Immature natural killer cell (primary cell): ENCODE measurements at regions not wholly inside any gene's neighbourhood (a gene's known extent, or its start where the extent isn't known, plus 50 kb on each side); places are given as distances from the start of the nearest gene placed in this dataset.

Source experiments
- DNase-seq, 3 donors: peaks; one replicate each; pipeline ENCODE4 v3.0.0; 2022; ENCODE audit warnings: mixed read lengths in 1 of 3
- H3K27ac Mint-ChIP-seq, 6 donors: one replicate each; pipeline ENCODE4 v1.8.0; 2020; ENCODE audit warnings: mixed read lengths in 6 of 6, mild to moderate bottlenecking in 5 of 6, inconsistent platforms in 4 of 6, moderate library complexity in 3 of 6
- H3K27me3 Mint-ChIP-seq, 3 donors: one replicate each; pipeline ENCODE4 v1.8.0; 2020 to 2021; ENCODE audit warnings: low read depth in 3 of 3, mild to moderate bottlenecking in 3 of 3, mixed read lengths in 3 of 3, moderate library complexity in 3 of 3, inconsistent platforms in 1 of 3
- H3K36me3 Mint-ChIP-seq, 3 donors: one replicate each; pipeline ENCODE4 v1.8.0; 2020; ENCODE audit warnings: mixed read lengths in 3 of 3, inconsistent platforms in 2 of 3, mild to moderate bottlenecking in 2 of 3
- H3K4me1 Mint-ChIP-seq, 2 donors: one replicate each; pipeline ENCODE4 v1.8.0; 2020; ENCODE audit warnings: inconsistent platforms in 2 of 2, mild to moderate bottlenecking in 2 of 2, mixed read lengths in 2 of 2, moderate library complexity in 1 of 2
- H3K4me3 Mint-ChIP-seq, 5 donors: one replicate each; pipeline ENCODE4 v1.8.0; 2020; ENCODE audit warnings: mild to moderate bottlenecking in 5 of 5, mixed read lengths in 5 of 5, inconsistent platforms in 3 of 5, moderate library complexity in 3 of 5
- H3K9me3 Mint-ChIP-seq, 6 donors: one replicate each; pipeline ENCODE4 v1.8.0; 2020; ENCODE audit warnings: mild to moderate bottlenecking in 6 of 6, mixed read lengths in 6 of 6, inconsistent platforms in 4 of 6, moderate library complexity in 3 of 6

GRCh38 chr7:157467496-157468212, 130.8 kb downstream of the DNAJB6 start:
- Mint-ChIP-seq H3K27me3 (peaks cover 5 to 9% (median 6%) of the 10 kb centered on the region in 3 donors), H3K27ac (no peak overlapping the region), H3K9me3 (peaks cover 0 to 6% (median 2%) of the 10 kb centered on the region in 6 donors), H3K4me1 (peaks cover 0 to 2% of the 10 kb centered on the region in 2 donors), H3K4me3 (no peak overlapping the region), H3K36me3 (no peaks in the 10 kb centered on the region)
- no peak for DNase-seq

- no peak overlapping the region for H3K27ac Mint-ChIP-seq
Observed at GRCh38 chr7:157468221-157469111, 131.7 kb downstream of the DNAJB6 start.

GRCh38 chr7:157469181-157470016, 132.6 kb downstream of the DNAJB6 start:
- peaks cover 0 to 2% of the 10 kb centered on the region in 2 donors for H3K4me1 Mint-ChIP-seq
- no peak overlapping the region for H3K27ac Mint-ChIP-seq
- no peak for DNase-seq
- no peak overlapping the region for H3K4me3 Mint-ChIP-seq
- peaks cover 0 to 21% (median 15%) of the 10 kb centered on the region in 6 donors for H3K9me3 Mint-ChIP-seq
- peaks cover 0 to 9% (median 4%) of the 10 kb centered on the region in 3 donors for H3K36me3 Mint-ChIP-seq
- peaks cover 2 to 7% (median 5%) of the 10 kb centered on the region in 3 donors for H3K27me3 Mint-ChIP-seq

More at GRCh38 chr7:157468221-157469111, 131.7 kb downstream of the DNAJB6 start:
- no peak for DNase-seq
- Mint-ChIP-seq H3K4me1 (peaks cover 0 to 2% of the 10 kb centered on the region in 2 donors), H3K4me3 (no peak overlapping the region), H3K27me3 (peaks cover 4 to 8% (median 7%) of the 10 kb centered on the region in 3 donors), H3K9me3 (peaks cover 0 to 14% (median 10%) of the 10 kb centered on the region in 6 donors), H3K36me3 (peaks cover 0 to 5% (median 4%) of the 10 kb centered on the region in 3 donors)

- H3K9me3 Mint-ChIP-seq: peaks cover 0 to 21% (median 18%) of the 10 kb centered on the region in 6 donors
- DNase-seq: no peak
- no peak overlapping the region for H3K4me3 Mint-ChIP-seq
- peaks cover 0 to 7% (median 5%) of the 10 kb centered on the region in 3 donors for H3K27me3 Mint-ChIP-seq
- no peak overlapping the region for H3K27ac Mint-ChIP-seq
- peaks cover 2 to 9% (median 4%) of the 10 kb centered on the region in 3 donors for H3K36me3 Mint-ChIP-seq
- peaks cover 0 to 2% of the 10 kb centered on the region in 2 donors for H3K4me1 Mint-ChIP-seq
Observed at GRCh38 chr7:157470017-157470322, 133.2 kb downstream of the DNAJB6 start.

GRCh38 chr7:157470701-157471131, 133.9 kb downstream of the DNAJB6 start:
- H3K4me1 Mint-ChIP-seq: peaks cover 0 to 2% of the 10 kb centered on the region in 2 donors
- no peak overlapping the region for H3K4me3 Mint-ChIP-seq
- H3K27ac Mint-ChIP-seq: no peak overlapping the region
- peaks cover 0 to 22% (median 19%) of the 10 kb centered on the region in 6 donors for H3K9me3 Mint-ChIP-seq
- DNase-seq: no peak
- peaks cover 0 to 6% (median 3%) of the 10 kb centered on the region in 3 donors for H3K27me3 Mint-ChIP-seq
- H3K36me3 Mint-ChIP-seq: peaks cover 4 to 9% (median 4%) of the 10 kb centered on the region in 3 donors

GRCh38 chr7:157471259-157472125, 134.7 kb downstream of the DNAJB6 start:
- no peak overlapping the region for H3K27ac Mint-ChIP-seq
- no peak for DNase-seq
- H3K4me3 Mint-ChIP-seq: peak overlapping the region in 1 of 5 donors; percentile 12
- peaks cover 0 to 3% (median 2%) of the 10 kb centered on the region in 3 donors for H3K27me3 Mint-ChIP-seq
- peaks cover 0 to 22% (median 19%) of the 10 kb centered on the region in 6 donors for H3K9me3 Mint-ChIP-seq
- H3K36me3 Mint-ChIP-seq: peaks cover 4 to 9% (median 4%) of the 10 kb centered on the region in 3 donors
- H3K4me1 Mint-ChIP-seq: peaks cover 0 to 2% of the 10 kb centered on the region in 2 donors

- peaks cover 0 to 3% (median 2%) of the 10 kb centered on the region in 3 donors for H3K27me3 Mint-ChIP-seq
- H3K9me3 Mint-ChIP-seq: peaks cover 2 to 22% (median 19%) of the 10 kb centered on the region in 6 donors
- no peak for DNase-seq
- no peak overlapping the region for H3K4me3 Mint-ChIP-seq
- peaks cover 4 to 9% (median 4%) of the 10 kb centered on the region in 3 donors for H3K36me3 Mint-ChIP-seq
- H3K4me1 Mint-ChIP-seq: peaks cover 0 to 2% of the 10 kb centered on the region in 2 donors
- no peak overlapping the region for H3K27ac Mint-ChIP-seq
Observed at GRCh38 chr7:157472311-157473050, 135.7 kb downstream of the DNAJB6 start.

GRCh38 chr7:157473051-157473569, 136.3 kb downstream of the DNAJB6 start:
- H3K27me3 Mint-ChIP-seq: peaks cover 0 to 6% (median 4%) of the 10 kb centered on the region in 3 donors
- H3K4me1 Mint-ChIP-seq: peaks cover 0 to 2% of the 10 kb centered on the region in 2 donors
- H3K36me3 Mint-ChIP-seq: peaks cover 4 to 9% (median 4%) of the 10 kb centered on the region in 3 donors
- peaks cover 2 to 22% (median 19%) of the 10 kb centered on the region in 6 donors for H3K9me3 Mint-ChIP-seq
- DNase-seq: no peak
- no peak overlapping the region for H3K27ac Mint-ChIP-seq
- H3K4me3 Mint-ChIP-seq: no peak overlapping the region

GRCh38 chr7:157474685-157475084, 137.9 kb downstream of the DNAJB6 start:
- Mint-ChIP-seq H3K27ac (no peak overlapping the region), H3K9me3 (peaks cover 2 to 22% (median 19%) of the 10 kb centered on the region in 6 donors), H3K27me3 (peaks cover 2 to 12% (median 4%) of the 10 kb centered on the region in 3 donors), H3K4me3 (no peak overlapping the region), H3K36me3 (peaks cover 4 to 9% (median 4%) of the 10 kb centered on the region in 3 donors), H3K4me1 (peaks cover 0 to 2% of the 10 kb centered on the region in 2 donors)
- DNase-seq: peak in 1 of 3 donors; percentile 20

GRCh38 chr7:157475095-157475494, 138.3 kb downstream of the DNAJB6 start:
- Mint-ChIP-seq H3K4me3 (no peak overlapping the region), H3K9me3 (peaks cover 2 to 22% (median 19%) of the 10 kb centered on the region in 6 donors), H3K4me1 (peaks cover 0 to 2% of the 10 kb centered on the region in 2 donors), H3K36me3 (peaks cover 4 to 9% (median 4%) of the 10 kb centered on the region in 3 donors), H3K27me3 (peaks cover 2 to 15% (median 4%) of the 10 kb centered on the region in 3 donors), H3K27ac (no peak overlapping the region)
- no peak for DNase-seq

GRCh38 chr7:157475601-157476000, 138.8 kb downstream of the DNAJB6 start:
- Mint-ChIP-seq H3K9me3 (peaks cover 2 to 22% (median 19%) of the 10 kb centered on the region in 6 donors), H3K4me1 (peaks cover 0 to 2% of the 10 kb centered on the region in 2 donors), H3K4me3 (no peak overlapping the region), H3K36me3 (peaks cover 4 to 9% (median 4%) of the 10 kb centered on the region in 3 donors), H3K27ac (no peak overlapping the region), H3K27me3 (peaks cover 2 to 15% (median 4%) of the 10 kb centered on the region in 3 donors)
- DNase-seq: no peak
